Fibroblast of lung (primary cell): ENCODE measurements at regions not wholly inside any gene's neighbourhood (a gene's known extent, or its start where the extent isn't known, plus 50 kb on each side); places are given as distances from the start of the nearest gene placed in this dataset.

Experiments
- EZH2 ChIP-seq: IDR thresholded peaks from 2 replicates; pipeline ENCODE4 v1.5.1; 2012; ENCODE audit warnings: low read length, control low read depth, mild to moderate bottlenecking; ENCODE audit errors: missing control alignments
- TF ChIP-seq, protein P1 (sequence below), 2 donors: IDR thresholded peaks in 1 of 2; conservative IDR thresholded peaks in 1 of 2; 1 replicate in 1 of 2; 2 replicates in 1 of 2; pipeline ENCODE4 v1.5.1; 2011 to 2012; ENCODE audit warnings: low read length in 2 of 2, control low read depth in 1 of 2, inconsistent platforms in 1 of 2, low read depth in 1 of 2, mild to moderate bottlenecking in 1 of 2

DNA sequence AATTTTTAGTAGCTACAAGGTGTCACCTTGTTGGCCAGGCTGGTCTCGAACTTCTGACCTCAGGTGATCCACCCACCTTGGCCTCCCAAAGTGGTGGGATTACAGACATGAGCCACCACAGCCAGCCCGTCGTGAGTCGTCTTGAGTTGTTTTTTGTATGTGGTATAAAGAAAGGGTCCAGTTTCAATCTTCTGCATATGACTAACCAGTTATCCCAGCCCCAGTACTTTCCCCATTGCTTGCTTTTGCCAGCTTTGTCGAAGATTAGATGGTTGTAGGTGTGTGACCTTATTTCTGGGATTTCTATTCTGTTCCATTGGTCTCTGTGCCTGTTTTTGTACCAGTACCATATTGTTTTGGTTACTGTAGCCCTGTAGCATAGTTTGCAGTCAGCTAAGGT, 105.9 kb downstream of the OR13H1 start:
- TF ChIP-seq, protein P1, sequence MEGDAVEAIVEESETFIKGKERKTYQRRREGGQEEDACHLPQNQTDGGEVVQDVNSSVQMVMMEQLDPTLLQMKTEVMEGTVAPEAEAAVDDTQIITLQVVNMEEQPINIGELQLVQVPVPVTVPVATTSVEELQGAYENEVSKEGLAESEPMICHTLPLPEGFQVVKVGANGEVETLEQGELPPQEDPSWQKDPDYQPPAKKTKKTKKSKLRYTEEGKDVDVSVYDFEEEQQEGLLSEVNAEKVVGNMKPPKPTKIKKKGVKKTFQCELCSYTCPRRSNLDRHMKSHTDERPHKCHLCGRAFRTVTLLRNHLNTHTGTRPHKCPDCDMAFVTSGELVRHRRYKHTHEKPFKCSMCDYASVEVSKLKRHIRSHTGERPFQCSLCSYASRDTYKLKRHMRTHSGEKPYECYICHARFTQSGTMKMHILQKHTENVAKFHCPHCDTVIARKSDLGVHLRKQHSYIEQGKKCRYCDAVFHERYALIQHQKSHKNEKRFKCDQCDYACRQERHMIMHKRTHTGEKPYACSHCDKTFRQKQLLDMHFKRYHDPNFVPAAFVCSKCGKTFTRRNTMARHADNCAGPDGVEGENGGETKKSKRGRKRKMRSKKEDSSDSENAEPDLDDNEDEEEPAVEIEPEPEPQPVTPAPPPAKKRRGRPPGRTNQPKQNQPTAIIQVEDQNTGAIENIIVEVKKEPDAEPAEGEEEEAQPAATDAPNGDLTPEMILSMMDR (conservative IDR thresholded peaks at IDR 0.05 in 1 of 2, IDR thresholded peaks at IDR 0.05 in 1 of 2; ENCODE audit: low read depth in 1 of 2, low read length in 2 of 2): no peak
- TF ChIP-seq EZH2: no peak
